Suprapubic skin (tissue), 4 donors: ENCODE measurements at regions not wholly inside any gene's neighbourhood (a gene's known extent, or its start where the extent isn't known, plus 50 kb on each side); places are given as distances from the start of the nearest gene placed in this dataset.

Experiments used
- DNase-seq, 2 donors: peaks; one replicate each; pipeline ENCODE4 v3.0.0-alpha.2; 2019; ENCODE audit warnings: low spot score in 2 of 2
- H3K27ac ChIP-seq: fragments of 200-600 bp; sonication (generic); one replicate; pipeline ENCODE4 v1.5.1; 2019
- H3K27me3 ChIP-seq: fragments of 200-600 bp; sonication (generic); one replicate; pipeline ENCODE4 v1.5.1; 2019
- H3K36me3 ChIP-seq: fragments of 200-600 bp; sonication (generic); one replicate; pipeline ENCODE4 v1.5.1; 2019
- H3K4me1 ChIP-seq: fragments of 200-600 bp; sonication (generic); one replicate; pipeline ENCODE4 v1.5.1; 2019
- H3K4me3 ChIP-seq: fragments of 200-600 bp; sonication (generic); one replicate; pipeline ENCODE4 v1.5.1; 2019; ENCODE audit warnings: mild to moderate bottlenecking
- H3K9me3 ChIP-seq: fragments of 200-600 bp; sonication (generic); one replicate; pipeline ENCODE4 v1.5.1; 2019
- CTCF ChIP-seq, 2 donors: fragments of 200-600 bp in 1 of 2; fragments of 450-650 bp in 1 of 2; sonication (generic) in 1 of 2; IDR thresholded peaks; one replicate each; pipeline ENCODE4 v1.5.1; 2016 to 2019; ENCODE audit warnings: antibody characterized with exemption in 2 of 2, mild to moderate bottlenecking in 1 of 2, moderate library complexity in 1 of 2
- EP300 ChIP-seq: sonication (generic); formaldehyde crosslinking; IDR thresholded peaks from one replicate; pipeline ENCODE4 v1.6.1; 2017; ENCODE audit warnings: antibody characterized with exemption
- POLR2A ChIP-seq, 2 donors: fragments of 450-650 bp; IDR thresholded peaks; one replicate each; pipeline ENCODE4 v1.6.1; 2017; ENCODE audit warnings: antibody characterized with exemption in 2 of 2, mild to moderate bottlenecking in 2 of 2, moderate library complexity in 2 of 2
- POLR2AphosphoS5 ChIP-seq, 3 donors: sonication (generic); formaldehyde crosslinking; IDR thresholded peaks; one replicate each; pipeline ENCODE4 v1.6.1; 2017; ENCODE audit warnings: antibody characterized with exemption in 3 of 3
- WGBS: methylation state at CpG from one replicate; pipeline ENCODE4 v1.1.5; 2018; 5-methylcytosine and 5-hydroxymethylcytosine counted together

GRCh38 chr4:159777689-159778088 lies 674.8 kb downstream of the RAPGEF2 start:
- DNase-seq = no peak
- no peak overlapping the region for H3K27ac ChIP-seq
- no peaks in the 10 kb centered on the region for H3K36me3 ChIP-seq
- WGBS = 77% methylated on average over 4 of the region's 4 CpGs
- no peak overlapping the region for H3K4me3 ChIP-seq
- no peaks in the 10 kb centered on the region for H3K4me1 ChIP-seq
- TF ChIP-seq POLR2AphosphoS5 (IDR thresholded peaks at IDR 0.05) = no peak
- TF ChIP-seq POLR2A (IDR thresholded peaks at IDR 0.05) = no peak
- TF ChIP-seq EP300 = no peak
- TF ChIP-seq CTCF (IDR thresholded peaks at IDR 0.05) = no peak
- no peaks in the 10 kb centered on the region for H3K9me3 ChIP-seq
- H3K27me3 ChIP-seq = no peaks in the 10 kb centered on the region

GRCh38 chr4:159778298-159778697 lies 675.4 kb downstream of the RAPGEF2 start:
- H3K9me3 ChIP-seq = no peaks in the 10 kb centered on the region
- H3K4me1 ChIP-seq = no peaks in the 10 kb centered on the region
- TF ChIP-seq POLR2A (IDR thresholded peaks at IDR 0.05) (no peak), EP300 (no peak), POLR2AphosphoS5 (IDR thresholded peaks at IDR 0.05) (no peak), CTCF (IDR thresholded peaks at IDR 0.05) (no peak)
- no peak for DNase-seq
- no peaks in the 10 kb centered on the region for H3K27me3 ChIP-seq
- H3K4me3 ChIP-seq = no peak overlapping the region
- H3K27ac ChIP-seq = no peak overlapping the region
- H3K36me3 ChIP-seq = no peaks in the 10 kb centered on the region

- WGBS = 76% methylated on average over 3 of the region's 3 CpGs
- Histone ChIP-seq H3K27ac (no peak overlapping the region), H3K4me1 (no peaks in the 10 kb centered on the region), H3K27me3 (no peaks in the 10 kb centered on the region), H3K4me3 (no peak overlapping the region), H3K9me3 (no peaks in the 10 kb centered on the region), H3K36me3 (no peaks in the 10 kb centered on the region)
- TF ChIP-seq EP300 (no peak), CTCF (IDR thresholded peaks at IDR 0.05) (no peak), POLR2A (IDR thresholded peaks at IDR 0.05) (no peak), POLR2AphosphoS5 (IDR thresholded peaks at IDR 0.05) (no peak)
- DNase-seq = no peak
Measured at GRCh38 chr4:159779716-159780115, 676.8 kb downstream of the RAPGEF2 start.

- H3K4me1 ChIP-seq = no peaks in the 10 kb centered on the region
- H3K27me3 ChIP-seq = no peaks in the 10 kb centered on the region
- no peaks in the 10 kb centered on the region for H3K36me3 ChIP-seq
- H3K4me3 ChIP-seq = no peak overlapping the region
- TF ChIP-seq POLR2AphosphoS5 (IDR thresholded peaks at IDR 0.05) (no peak), EP300 (no peak), POLR2A (IDR thresholded peaks at IDR 0.05) (no peak), CTCF (IDR thresholded peaks at IDR 0.05) (no peak)
- no peak for DNase-seq
- 88% methylated on average over 2 of the region's 2 CpGs for WGBS
- H3K9me3 ChIP-seq = no peaks in the 10 kb centered on the region
- no peak overlapping the region for H3K27ac ChIP-seq
Measured at GRCh38 chr4:159780196-159780922, 677.5 kb downstream of the RAPGEF2 start.

GRCh38 chr4:159787901-159788300 lies 685.0 kb downstream of the RAPGEF2 start:
- H3K9me3 ChIP-seq = peaks cover 3% of the 10 kb centered on the region
- no peak for DNase-seq
- H3K27ac ChIP-seq = no peak overlapping the region
- H3K4me1 ChIP-seq = no peaks in the 10 kb centered on the region
- no peak for TF ChIP-seq POLR2AphosphoS5 (IDR thresholded peaks at IDR 0.05)
- no peak for TF ChIP-seq CTCF (IDR thresholded peaks at IDR 0.05)
- no peak for TF ChIP-seq POLR2A (IDR thresholded peaks at IDR 0.05)
- TF ChIP-seq EP300 = no peak
- no peak overlapping the region for H3K4me3 ChIP-seq
- 80% methylated on average over 2 of the region's 2 CpGs for WGBS
- H3K36me3 ChIP-seq = no peaks in the 10 kb centered on the region
- H3K27me3 ChIP-seq = no peaks in the 10 kb centered on the region
